AG09319 (cell line): ENCODE measurements at regions not wholly inside any gene's neighbourhood (a gene's known extent, or its start where the extent isn't known, plus 50 kb on each side); places are given as distances from the start of the nearest gene placed in this dataset.

Experiments
- DNase-seq: peaks from one replicate; pipeline ENCODE4 v3.0.0-alpha.2; 2010; ENCODE audit warnings: low read depth; ENCODE audit errors: extremely low read depth
- TF ChIP-seq, protein P1 (sequence below): IDR thresholded peaks from 2 replicates; pipeline ENCODE4 v1.5.1; 2011; ENCODE audit warnings: low read depth, mild to moderate bottlenecking, inconsistent platforms, low read length, moderate library complexity

DNA sequence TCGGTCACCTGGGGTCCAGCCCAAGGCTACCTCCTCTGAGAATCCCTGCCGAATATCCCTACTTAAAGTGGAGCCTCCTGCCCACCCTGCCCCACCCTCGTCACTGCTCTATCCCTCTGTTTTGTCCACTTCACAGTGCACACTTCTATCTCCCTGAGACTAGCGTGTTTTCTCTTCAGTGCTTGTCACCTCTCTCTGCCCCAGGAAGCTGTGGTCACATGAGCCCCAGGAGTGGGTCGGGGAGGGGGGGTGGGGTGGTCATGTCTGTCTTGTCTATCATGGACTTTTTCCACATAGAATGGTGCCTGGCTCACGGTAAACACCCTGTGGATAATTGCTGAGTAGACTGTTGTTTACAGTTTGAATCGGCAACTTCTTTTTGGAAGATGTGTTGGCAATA is 673.6 kb downstream of the PTPRU start:
- DNase-seq = no peak
- TF ChIP-seq, protein P1, sequence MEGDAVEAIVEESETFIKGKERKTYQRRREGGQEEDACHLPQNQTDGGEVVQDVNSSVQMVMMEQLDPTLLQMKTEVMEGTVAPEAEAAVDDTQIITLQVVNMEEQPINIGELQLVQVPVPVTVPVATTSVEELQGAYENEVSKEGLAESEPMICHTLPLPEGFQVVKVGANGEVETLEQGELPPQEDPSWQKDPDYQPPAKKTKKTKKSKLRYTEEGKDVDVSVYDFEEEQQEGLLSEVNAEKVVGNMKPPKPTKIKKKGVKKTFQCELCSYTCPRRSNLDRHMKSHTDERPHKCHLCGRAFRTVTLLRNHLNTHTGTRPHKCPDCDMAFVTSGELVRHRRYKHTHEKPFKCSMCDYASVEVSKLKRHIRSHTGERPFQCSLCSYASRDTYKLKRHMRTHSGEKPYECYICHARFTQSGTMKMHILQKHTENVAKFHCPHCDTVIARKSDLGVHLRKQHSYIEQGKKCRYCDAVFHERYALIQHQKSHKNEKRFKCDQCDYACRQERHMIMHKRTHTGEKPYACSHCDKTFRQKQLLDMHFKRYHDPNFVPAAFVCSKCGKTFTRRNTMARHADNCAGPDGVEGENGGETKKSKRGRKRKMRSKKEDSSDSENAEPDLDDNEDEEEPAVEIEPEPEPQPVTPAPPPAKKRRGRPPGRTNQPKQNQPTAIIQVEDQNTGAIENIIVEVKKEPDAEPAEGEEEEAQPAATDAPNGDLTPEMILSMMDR = no peak

DNA sequence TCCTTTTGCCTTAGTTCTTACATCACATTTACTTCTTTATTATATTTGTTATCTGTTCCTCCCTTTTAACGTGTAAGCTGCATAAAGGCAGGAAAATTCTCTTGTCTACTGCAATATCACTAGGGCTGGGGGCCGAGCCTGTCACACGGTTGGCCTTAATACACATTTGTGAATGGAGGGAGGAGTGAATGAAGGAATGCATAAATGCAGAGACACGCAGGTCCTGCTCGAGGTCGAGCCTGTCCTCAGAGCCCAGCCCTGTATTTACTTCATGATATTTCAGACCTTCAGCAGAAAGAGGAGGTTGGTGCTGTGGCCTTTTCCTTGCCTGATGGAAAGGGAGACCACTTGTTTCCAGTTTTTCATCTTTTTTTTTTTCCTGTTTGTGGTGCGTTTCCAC is 671.3 kb downstream of the PTPRU start:
- DNase-seq = no peak
- TF ChIP-seq, protein P1 = no peak

DNA sequence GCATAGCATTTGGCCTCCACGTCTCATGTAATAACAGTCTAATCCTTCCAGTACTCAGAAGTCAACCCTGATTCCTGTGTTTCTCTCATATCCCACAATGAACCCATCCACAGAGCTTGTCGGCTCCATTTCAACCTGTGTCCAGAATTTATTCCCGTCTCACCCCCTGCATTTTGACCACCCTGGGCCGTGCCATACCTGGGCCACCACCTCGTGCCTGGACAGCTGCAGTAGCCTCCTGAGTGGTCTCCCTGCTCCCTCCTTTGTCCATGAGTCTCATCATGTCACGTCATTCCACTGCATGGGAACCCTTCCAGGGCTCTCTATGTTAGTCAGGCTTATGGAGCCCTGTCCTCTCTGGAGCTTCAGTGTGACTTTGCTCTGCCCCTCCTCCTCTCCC is 670.6 kb downstream of the PTPRU start:
- TF ChIP-seq, protein P1 = no peak
- DNase-seq = no peak

DNA sequence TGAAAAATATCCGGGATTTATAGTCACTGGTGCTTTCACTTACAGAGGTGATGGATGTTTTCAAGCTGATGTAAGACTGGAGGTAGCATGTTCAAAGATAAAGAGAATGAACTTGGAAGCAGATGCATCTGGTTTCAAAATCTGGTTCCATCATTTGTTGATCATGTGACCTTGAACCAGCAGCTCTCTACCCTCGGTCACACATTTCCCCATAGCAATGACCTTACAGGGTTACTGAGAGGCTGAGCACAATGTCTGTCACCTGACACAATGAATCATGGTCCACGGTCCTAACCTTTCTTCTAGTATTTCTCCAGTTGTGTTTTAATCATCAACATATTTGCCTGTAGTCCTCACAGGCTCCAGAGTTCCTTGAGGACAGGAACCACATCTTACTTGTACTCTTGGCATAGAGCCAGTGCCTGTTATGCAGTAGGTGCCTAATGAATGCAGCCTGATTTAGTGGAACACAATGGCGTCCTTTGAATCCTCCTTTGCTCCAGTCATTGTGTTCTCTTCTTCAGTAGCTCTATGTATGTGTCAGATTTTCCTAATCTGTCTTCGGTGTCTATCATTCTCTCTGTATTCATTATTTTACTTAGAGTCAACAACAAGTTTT is 667.3 kb downstream of the PTPRU start:
- TF ChIP-seq, protein P1 = no peak
- no peak for DNase-seq

DNA sequence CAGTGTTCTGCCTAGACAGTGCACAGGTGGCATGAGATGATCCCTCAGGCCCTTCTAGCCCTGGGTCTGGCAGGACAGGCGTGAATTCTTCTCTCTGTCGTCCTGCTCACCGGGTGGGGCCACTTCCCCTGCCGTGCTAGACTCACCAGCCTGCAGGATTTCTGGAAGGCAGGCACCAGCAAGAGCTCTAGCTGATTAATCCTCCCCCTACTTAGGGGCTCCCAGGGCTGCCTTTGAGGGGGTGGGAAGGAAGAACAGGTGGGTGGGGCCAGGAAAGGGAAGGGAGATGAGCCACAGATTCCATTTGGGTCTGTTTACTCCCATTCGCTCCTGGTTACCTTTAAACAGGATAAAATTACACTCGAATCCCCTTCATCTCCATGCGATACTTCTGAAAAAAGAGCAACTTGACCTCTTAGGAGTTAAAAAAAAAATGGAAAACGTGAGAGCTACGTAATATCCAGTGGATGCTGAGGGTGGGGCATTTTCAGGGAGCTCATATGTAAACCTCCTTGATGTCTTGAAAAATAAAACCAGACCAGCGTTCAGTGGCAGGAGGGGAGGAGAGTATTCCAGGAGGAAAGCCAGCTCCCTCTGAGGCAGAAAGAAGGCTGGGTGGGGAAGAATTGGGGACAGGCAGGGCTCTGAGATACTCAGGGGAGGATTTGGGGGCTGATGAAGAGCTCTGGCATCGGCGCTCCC is 665.5 kb downstream of the PTPRU start:
- TF ChIP-seq, protein P1 = no peak
- DNase-seq = no peak

DNA sequence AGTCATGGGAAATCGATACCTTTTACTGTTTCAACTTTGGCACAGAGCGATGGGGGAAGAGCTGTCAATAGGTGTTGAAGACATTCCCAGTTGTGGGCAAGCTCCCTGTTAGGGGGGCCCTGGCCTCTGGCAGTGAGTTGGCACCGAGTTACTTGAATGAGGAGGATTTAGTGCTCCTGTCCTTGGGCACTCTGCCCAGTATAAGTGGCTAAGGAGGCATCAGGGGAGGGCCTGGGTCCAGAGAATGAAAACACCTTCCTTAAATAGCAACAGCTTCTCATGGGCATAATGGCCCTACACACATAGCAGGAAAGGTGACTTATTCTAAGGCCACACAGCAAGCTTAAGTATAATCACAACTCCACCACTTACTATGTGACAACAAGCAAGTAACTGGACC is 664.4 kb downstream of the PTPRU start:
- no peak for DNase-seq
- TF ChIP-seq, protein P1 = no peak

DNA sequence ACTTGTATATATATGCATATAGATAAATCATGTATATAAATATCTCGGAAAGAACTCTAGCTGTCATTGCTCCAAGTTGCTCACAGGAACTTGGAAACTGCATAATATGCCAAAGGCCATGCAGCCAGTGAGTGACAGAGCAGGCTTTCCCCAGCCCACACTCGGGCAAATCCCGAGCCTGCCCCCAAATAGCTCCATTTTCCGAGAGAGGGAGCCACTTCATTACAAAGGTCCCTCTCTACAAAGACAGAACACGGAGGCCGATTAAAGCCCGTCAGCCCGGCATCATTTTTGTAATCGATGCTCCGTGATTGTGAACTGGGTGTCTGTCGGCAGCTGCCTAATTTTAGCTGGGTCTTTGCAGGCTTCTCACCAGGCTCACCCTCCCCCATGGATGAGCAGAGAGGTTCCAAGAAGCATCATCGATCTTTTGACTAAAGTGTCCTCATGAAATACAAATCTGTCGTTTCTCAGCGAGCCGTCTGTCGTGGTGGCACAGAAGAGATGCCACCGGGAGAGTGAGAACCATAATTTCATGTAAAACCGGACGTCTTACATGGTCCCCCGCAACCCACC is 663.9 kb downstream of the PTPRU start:
- TF ChIP-seq, protein P1 = no peak
- no peak for DNase-seq
